A673 (cell line): ENCODE measurements at regions not wholly inside any gene's neighbourhood (a gene's known extent, or its start where the extent isn't known, plus 50 kb on each side); places are given as distances from the start of the nearest gene placed in this dataset.

Experiments
- CTCF ChIP-seq: fragments of 300-800, 200-600 bp; sonication (generic); conservative IDR thresholded peaks from 2 replicates; pipeline ENCODE4 v1.5.1; 2017; ENCODE audit warnings: low read depth, mild to moderate bottlenecking, antibody characterized with exemption, low read length, moderate library complexity, mixed read lengths
- EZH2 ChIP-seq: fragments of 200-600 bp; sonication (generic); IDR thresholded peaks from 2 replicates; pipeline ENCODE4 v1.6.1; 2017; ENCODE audit warnings: borderline replicate concordance, low read depth, mild to moderate bottlenecking, mixed read lengths, antibody characterized with exemption, low read length; ENCODE audit not compliant: poor library complexity, severe bottlenecking

DNA sequence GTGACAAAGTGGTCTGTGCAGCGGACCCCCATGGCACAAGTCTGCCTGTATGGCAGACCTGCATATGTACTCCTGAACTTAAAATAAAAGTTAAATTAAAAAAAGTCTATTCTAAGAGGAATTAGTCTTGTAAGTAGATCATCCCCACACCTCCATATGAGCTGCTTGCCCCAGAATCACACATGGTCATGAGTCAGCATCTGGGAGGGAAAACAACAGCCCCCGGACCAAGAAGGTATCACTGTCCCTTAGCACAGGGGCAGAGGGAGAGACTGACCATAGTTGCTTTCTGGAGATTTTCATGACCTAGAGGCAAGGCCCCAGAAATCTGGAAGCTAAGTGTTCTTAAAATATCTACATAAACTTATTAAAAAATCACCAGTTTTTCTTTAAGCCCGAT lies 86.6 kb upstream of the PDK4 start:
- TF ChIP-seq CTCF (no peak), EZH2 (no peak)
